ENCODE measurements at regions not wholly inside any gene's neighbourhood (a gene's known extent, or its start where the extent isn't known, plus 50 kb on each side); places are given as distances from the start of the nearest gene placed in this dataset.

- peaks cover 3% of the 10 kb centered on the region for H3K9me3 Mint-ChIP-seq (ENCODE audit: insufficient read depth)
- no peak for ATAC-seq (ENCODE audit: low read depth)
These were observed 406.6 kb upstream of the EPHA7 start for GRCh38 chr6:93825950-93826349.

GRCh38 chr6:93823489-93823888, 404.1 kb upstream of the EPHA7 start:
- CTCF ChIA-PET = no interaction called here
- ATAC-seq (ENCODE audit: low read depth) = no peak
- Mint-ChIP-seq H3K4me3 (no peak overlapping the region), H3K27me3 (no peaks in the 10 kb centered on the region), H3K27ac (no peak overlapping the region), H3K4me1 (no peaks in the 10 kb centered on the region), H3K9me3 (ENCODE audit: insufficient read depth) (peaks cover 6% of the 10 kb centered on the region)
- H3K4me2 ChIP-seq (replicated peaks; ENCODE audit: low read depth, low read length, poor library complexity, severe bottlenecking) = no peak overlapping the region
- H3K79me2 ChIP-seq (ENCODE audit: control insufficient read depth, insufficient read depth, low read length) = no peaks in the 10 kb centered on the region
- no peak overlapping the region for H2AFZ ChIP-seq (ENCODE audit: insufficient read depth, low read depth, low read length, poor library complexity, severe bottlenecking)
- DNase-seq = no peak
- H3K36me3 ChIP-seq (replicated peaks in 1 of 2; ENCODE audit: control extremely low read depth in 1 of 2, control insufficient read depth in 1 of 2, extremely low read depth in 1 of 2, insufficient read depth in 2 of 2, low read length in 1 of 2) = no peaks in the 10 kb centered on the region
- H3K9me3 ChIP-seq (ENCODE audit: control extremely low read depth in 1 of 3, control insufficient read depth in 2 of 3, insufficient read depth in 1 of 3, low read length in 2 of 3) = peaks cover 0 to 4% (median 0%) of the 10 kb centered on the region in 3 donors
- no peaks in the 10 kb centered on the region for H4K20me1 ChIP-seq (ENCODE audit: control insufficient read depth, insufficient read depth, low read length, poor library complexity, severe bottlenecking)
- no peaks in the 10 kb centered on the region for H3K4me1 ChIP-seq (ENCODE audit: control insufficient read depth in 2 of 2, insufficient read depth in 2 of 2, low read length in 2 of 2)
- no peak overlapping the region for H3K9ac ChIP-seq (ENCODE audit: low read length)
- H3K4me3 ChIP-seq (ENCODE audit: control extremely low read depth in 1 of 5, extremely low read depth in 1 of 5, insufficient read depth in 1 of 5, low read depth in 2 of 5, low read length in 4 of 5) = no peak overlapping the region
- no peaks in the 10 kb centered on the region for H3K27me3 ChIP-seq (replicated peaks in 1 of 4; ENCODE audit: control extremely low read depth in 1 of 4, control insufficient read depth in 3 of 4, insufficient read depth in 4 of 4, low read length in 3 of 4)
- no peak overlapping the region for H3K27ac ChIP-seq (ENCODE audit: low read length in 2 of 2)
- POLR2A ChIA-PET = no interaction called here
- intact Hi-C loops (cut with micrococcal nuclease) = no loop called here
- TF ChIP-seq CTCF (IDR thresholded peaks at IDR 0.05) (no peak), EZH2 (IDR thresholded peaks at IDR 0.05; ENCODE audit: borderline replicate concordance, insufficient read depth, low read depth, low read length, poor library complexity, severe bottlenecking) (no peak)
- WGBS (ENCODE audit: insufficient coverage) = no CpG with 5 or more reads among the region's 4 CpGs

More at GRCh38 chr6:93825950-93826349, 406.6 kb upstream of the EPHA7 start:
- ChIA-PET POLR2A (no interaction called here), CTCF (no interaction called here)
- Histone ChIP-seq H3K4me1 (ENCODE audit: control insufficient read depth in 2 of 2, insufficient read depth in 2 of 2, low read length in 2 of 2) (no peaks in the 10 kb centered on the region), H3K9me3 (ENCODE audit: control extremely low read depth in 1 of 3, control insufficient read depth in 2 of 3, insufficient read depth in 1 of 3, low read length in 2 of 3) (peaks cover 0 to 4% (median 0%) of the 10 kb centered on the region in 3 donors), H3K36me3 (replicated peaks in 1 of 2; ENCODE audit: control extremely low read depth in 1 of 2, control insufficient read depth in 1 of 2, extremely low read depth in 1 of 2, insufficient read depth in 2 of 2, low read length in 1 of 2) (no peaks in the 10 kb centered on the region), H3K27ac (ENCODE audit: low read length in 2 of 2) (no peak overlapping the region), H4K20me1 (ENCODE audit: control insufficient read depth, insufficient read depth, low read length, poor library complexity, severe bottlenecking) (no peaks in the 10 kb centered on the region), H3K27me3 (replicated peaks in 1 of 4; ENCODE audit: control extremely low read depth in 1 of 4, control insufficient read depth in 3 of 4, insufficient read depth in 4 of 4, low read length in 3 of 4) (no peaks in the 10 kb centered on the region), H3K4me2 (replicated peaks; ENCODE audit: low read depth, low read length, poor library complexity, severe bottlenecking) (no peak overlapping the region), H3K4me3 (ENCODE audit: control extremely low read depth in 1 of 5, extremely low read depth in 1 of 5, insufficient read depth in 1 of 5, low read depth in 2 of 5, low read length in 4 of 5) (no peak overlapping the region), H3K9ac (ENCODE audit: low read length) (no peak overlapping the region), H2AFZ (ENCODE audit: insufficient read depth, low read depth, low read length, poor library complexity, severe bottlenecking) (no peak overlapping the region), H3K79me2 (ENCODE audit: control insufficient read depth, insufficient read depth, low read length) (no peaks in the 10 kb centered on the region)
- intact Hi-C loops (cut with micrococcal nuclease) = no loop called here
- no peaks in the 10 kb centered on the region for H3K4me1 Mint-ChIP-seq
- H3K27ac Mint-ChIP-seq = no peak overlapping the region
- TF ChIP-seq EZH2 (IDR thresholded peaks at IDR 0.05; ENCODE audit: borderline replicate concordance, insufficient read depth, low read depth, low read length, poor library complexity, severe bottlenecking) (no peak), CTCF (IDR thresholded peaks at IDR 0.05) (no peak)
- DNase-seq = no peak
- no peaks in the 10 kb centered on the region for H3K27me3 Mint-ChIP-seq
- H3K4me3 Mint-ChIP-seq = no peak overlapping the region

All from B cell (primary cell).